HG02623 (cell line): ENCODE measurements at regions not wholly inside any gene's neighbourhood (a gene's known extent, or its start where the extent isn't known, plus 50 kb on each side); places are given as distances from the start of the nearest gene placed in this dataset.

Source experiments
- ATAC-seq: cut with Tn5 transposase; IDR thresholded peaks from one replicate; pipeline ENCODE4 v1.9.1; 2021; ENCODE audit warnings: moderate library complexity; ENCODE audit not compliant: unreplicated experiment

DNA sequence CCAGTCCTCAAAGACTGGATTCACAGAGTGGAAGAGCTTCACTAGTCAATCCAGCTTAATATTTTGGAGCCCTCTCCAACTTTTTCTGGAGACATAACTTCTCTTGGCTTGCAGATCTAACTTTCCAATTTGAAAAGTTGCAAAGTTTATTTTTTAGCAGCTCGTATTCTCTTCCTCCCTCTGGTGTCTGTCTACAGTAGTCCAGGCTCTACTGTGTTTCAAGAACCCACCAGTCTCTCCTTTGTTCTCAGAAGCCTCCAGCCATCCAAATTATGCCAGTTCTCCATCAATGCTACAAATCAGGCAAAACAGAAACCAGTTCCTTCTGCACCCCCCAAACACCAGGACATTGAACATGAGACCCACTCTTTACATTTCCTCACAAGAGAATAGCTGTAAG, 376.1 kb upstream of the OPRM1 start:
- ATAC-seq: no peak

DNA sequence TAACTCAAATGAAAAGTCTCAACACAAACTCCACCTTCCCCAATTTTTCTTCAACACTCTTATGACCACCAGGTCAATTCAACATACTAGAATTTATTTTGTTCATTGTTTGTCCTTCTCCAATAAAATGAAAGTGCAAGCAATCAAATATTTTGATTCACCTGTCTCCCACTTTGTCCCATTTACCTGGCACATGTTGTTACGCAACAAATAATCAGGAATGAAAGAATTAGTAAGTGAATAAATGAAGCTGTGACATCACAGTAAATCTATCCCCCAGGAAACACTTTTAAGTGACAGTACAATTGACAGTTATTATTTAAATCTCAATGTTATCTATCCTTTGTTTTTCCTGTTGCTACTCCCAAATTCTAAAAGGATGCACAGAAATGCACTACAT, 393.7 kb upstream of the OPRM1 start:
- ATAC-seq: no peak

DNA sequence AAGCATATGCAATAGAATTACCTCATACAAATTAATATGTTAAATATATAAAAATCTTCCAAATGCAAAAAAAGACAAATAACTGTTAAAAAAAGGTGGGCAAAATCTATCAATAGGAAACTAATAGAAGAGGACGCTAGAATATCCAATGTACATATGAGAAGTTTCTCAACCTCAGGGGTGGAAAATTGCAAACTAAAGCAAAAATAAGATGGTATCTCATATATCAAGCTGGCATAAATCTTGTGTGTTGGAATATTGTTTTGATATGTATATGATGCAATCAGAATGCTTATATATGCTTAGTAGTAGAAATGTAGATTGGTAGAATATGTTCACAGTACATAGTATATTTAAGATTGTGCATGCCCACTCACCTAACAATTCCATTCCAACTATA, 395.0 kb upstream of the OPRM1 start:
- no peak for ATAC-seq

DNA sequence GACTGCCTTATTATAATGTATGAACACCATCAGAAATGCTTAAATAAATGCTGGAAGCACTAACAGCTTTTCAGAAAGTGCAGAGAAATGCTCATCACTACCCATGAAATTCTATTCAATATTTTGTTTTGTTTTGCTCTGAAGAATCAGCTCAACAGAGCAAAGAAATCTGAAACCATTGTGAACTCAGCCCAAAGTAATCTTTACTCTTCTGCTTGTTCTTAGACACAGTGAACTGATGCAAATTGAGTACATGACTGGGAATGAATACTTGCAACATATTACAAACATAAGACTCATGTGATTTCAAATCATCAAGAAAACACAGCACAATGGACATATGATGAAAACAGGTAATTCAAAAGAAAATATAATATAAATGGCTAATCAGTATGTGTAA, 404.6 kb upstream of the OPRM1 start:
- ATAC-seq: no peak

DNA sequence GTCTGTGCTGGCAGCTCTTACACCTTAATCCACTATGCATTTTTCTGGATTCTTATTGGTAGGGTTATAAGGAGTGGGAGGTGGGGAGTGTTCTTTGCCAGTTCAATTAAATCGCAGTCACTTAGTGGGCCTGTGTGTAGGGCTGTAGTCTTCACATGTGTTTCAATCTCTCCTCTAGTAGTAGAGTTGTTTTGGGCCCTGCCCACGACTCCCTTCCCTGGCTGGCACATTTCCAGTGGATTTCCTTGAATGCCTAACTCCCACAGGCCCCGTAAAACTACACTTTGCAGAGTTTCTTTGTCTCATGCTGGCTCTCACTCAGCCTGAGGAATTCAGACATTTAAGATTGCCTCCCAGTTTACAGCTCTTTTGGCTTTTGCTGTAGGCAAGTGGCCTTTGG, 414.0 kb upstream of the OPRM1 start:
- ATAC-seq: no peak

DNA sequence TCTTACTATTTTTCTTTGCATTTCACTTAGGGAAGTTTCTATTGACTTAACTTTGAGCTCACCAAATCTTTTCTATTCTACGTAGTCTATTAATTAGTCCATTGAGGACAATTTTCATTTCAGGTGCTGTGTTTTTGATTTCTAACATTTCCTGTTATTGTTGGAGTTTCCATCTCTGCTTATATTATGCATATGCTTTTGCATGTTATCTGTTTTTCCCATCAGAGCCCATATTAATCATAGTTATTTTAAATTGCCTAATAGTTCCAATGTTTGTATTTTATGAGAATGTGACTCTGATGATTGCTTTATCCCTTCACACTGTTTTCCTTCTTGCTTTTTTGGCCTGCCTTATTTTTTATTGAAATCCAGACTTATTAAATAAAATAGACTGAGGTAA, 414.5 kb upstream of the OPRM1 start:
- ATAC-seq: no peak

DNA sequence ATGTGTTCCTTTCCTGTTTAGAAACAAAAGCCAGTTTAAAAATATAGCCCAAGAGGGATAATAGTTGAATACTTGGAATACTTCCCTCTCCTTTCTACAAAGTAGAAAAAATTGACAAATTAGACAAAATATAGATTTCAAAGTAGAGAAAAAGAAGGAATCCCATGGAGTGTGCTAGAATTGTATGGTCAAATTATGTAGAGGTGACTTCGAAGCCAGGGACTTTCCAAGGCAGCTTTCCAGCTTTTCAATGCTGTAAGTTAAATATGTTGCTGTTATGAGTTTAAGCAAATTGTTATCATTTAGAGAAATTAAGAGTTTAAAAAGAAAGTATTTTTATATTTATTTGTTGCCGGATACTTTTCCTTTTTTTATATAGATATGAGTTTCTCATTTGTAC, 415.5 kb upstream of the OPRM1 start:
- no peak for ATAC-seq

DNA sequence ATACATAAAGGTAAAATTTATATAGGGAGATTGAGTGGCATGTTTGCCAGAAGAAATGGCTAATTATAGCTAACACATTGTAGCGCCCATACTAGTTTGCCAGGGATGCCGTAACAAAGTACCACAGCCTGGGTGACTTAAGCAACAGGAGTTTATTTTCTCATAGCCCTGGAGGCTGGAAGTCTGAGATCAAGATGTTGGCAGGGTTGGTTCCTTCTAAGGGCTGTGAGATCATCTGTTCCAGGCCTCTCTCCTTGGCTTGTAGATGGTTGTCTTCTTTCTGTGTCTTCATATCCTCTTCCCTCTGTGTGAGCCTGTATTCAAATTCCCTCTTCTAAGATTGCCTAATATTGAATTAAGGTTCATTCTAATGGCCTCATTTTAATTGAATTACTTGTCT, 417.5 kb upstream of the OPRM1 start:
- ATAC-seq: no peak

DNA sequence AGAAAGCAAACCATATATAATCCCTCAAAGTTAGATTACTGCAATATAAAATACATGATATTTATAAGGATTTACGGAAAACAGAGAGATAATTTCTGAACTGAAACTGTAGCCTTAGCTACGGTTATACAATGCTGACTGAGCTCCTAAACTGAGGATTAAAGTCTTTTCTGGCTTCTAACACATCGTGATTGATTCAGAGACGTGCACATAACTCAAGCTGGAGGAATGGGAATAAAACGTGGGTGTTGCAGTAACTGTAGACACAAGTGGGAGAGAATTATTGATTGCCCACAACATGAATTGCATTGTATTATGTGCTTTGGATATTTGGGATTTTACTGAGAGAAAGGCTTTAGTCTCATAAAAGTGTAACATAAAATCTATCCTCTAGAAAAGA, 418.0 kb upstream of the OPRM1 start:
- no peak for ATAC-seq

DNA sequence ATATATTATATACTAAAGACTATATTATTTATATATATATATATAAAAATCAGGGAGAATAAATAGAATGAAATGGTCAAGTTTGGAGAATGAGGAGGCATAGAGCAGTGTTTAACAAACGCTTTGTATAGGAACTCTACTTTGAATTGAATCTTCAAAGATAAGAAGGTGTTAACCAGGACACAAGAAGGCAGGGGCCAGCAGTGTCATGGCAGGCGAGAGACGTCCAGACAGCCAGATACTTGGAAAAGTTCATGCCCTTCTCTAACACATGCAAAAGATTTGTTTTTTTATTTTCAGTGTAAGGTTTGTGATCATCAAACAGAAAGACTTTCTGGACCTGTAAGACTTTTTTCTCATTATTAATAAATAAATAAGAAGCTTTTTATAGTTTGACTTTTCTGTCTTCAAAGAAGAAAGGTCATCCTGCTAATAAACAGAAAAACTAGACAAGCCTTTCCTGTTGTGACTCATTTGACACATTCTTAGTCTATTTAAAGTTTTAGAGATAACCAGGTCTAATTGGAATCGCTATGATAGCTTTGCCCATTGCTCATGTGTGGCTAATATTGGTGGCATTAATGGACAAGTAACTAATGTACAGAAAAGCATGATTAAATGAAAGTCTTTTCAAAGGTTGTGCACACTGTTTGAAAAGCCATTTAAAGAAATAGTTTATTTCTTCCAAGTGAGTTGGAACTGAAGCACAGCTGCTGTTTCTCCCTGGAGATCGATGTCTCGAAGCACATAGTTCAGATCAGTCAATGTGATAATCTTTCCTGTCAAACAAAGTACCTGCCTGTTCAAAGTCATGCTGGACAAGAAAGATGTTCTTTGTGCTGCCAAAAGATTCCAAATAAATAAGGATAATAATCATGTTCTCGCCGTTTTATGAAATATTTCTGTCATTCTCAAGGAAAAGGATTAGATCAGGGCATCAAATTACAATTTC, 420.4 kb upstream of the OPRM1 start:
- ATAC-seq: no peak

DNA sequence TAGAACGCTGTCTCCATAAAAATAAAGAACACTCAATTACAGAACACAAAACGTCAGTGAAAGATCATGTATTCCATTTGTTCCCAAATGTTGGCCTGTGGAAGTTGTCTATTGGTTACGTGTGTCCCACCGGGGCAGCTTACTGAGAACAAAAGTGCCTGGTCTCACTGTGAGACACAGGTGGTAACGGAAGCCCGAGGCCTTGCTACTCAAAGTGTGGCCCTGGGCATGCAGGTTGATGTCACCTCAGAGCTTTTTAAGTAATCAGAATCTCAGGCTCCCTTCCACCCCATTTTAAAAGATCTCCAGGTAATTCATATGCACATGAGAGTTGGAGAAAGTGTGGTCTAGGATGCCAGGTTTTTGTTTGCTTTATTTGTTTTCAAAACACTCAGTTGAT, 422.5 kb upstream of the OPRM1 start:
- no peak for ATAC-seq

DNA sequence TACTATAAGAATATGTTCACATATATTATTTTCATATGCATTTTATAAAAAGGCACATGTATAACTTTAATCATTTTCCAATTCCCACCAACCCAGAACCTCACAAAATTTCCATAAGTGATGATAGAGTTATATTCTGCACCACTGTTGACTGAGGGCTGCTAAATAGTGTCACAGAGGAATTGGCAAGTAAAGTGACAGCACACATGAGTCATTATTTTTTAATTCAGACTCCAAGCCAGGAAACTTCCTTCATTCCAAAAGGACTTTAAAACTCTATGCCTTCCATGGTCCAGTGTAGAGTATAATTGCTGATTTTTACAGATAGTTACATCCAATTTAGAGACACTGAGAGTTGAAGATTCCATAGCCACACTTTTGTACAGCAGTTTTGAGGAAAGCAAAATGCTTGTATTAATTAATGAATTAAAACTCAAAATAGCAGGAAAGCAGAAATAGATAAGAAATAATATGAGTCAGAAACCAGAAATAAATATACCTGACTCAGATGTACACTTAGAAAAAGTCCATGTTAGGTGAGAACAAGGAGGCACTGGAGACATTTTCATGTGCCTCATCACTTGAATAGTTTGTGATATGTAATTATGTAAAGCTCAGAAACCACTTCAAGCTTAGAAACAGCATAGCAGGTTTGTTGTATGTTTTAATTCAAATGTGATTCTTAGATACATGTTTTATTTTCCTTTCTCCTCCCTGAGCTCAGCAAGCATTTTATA, 425.2 kb upstream of the OPRM1 start:
- no peak for ATAC-seq

DNA sequence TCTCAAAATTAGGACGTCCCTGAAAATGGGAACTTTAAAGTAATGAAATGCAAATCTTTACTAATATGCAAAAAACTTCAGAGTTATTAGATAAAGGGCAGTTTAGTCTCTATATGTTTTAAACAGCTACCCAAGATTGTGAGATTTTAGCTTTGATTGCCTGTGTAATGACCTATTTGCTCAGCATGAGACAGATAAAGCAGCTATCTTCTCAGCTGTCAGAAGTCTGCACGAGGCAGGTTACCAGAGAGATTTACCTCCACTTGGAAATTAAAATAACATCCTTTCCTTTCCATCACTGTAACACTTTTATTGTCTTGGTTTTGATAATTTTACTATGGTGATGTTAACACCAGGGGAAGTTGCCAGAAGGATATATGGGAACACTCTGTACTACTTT, 436.6 kb upstream of the OPRM1 start:
- ATAC-seq: no peak

DNA sequence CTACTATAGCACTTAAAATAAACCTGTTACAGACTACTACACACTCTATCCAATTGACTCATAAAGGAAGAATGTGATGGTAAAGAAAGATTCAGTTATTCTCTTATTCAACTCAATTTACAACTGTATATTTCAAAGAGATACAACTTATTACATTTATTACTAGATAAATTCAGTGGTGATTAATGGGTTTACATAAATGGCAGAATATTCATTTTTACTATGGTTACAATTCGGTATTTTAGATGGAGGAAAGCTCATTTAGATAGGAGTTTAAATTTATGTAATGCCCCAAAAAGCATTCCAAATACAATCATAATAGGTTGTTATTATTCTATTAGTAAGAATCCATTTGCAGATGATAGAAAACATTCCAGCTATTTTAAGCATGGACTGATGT, 439.1 kb upstream of the OPRM1 start:
- ATAC-seq: no peak

DNA sequence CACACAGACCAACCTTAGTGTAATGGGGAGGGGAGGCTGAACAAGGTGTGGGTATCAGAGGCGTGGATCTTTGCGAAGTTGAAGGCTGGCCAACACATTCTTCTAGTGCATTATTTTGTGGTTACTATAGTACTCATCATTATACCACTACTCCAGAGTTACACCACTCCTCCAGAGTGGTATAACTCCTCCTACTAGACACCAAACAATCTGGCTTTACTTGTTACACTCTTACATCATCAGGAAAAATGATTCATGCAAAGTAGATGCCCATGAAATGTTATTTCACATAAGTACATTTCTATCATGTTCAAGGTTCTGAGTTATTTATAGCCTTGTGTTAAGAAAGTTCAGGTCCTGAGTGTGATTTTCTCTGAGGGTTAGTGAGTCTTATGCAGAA, 443.1 kb upstream of the OPRM1 start:
- no peak for ATAC-seq

DNA sequence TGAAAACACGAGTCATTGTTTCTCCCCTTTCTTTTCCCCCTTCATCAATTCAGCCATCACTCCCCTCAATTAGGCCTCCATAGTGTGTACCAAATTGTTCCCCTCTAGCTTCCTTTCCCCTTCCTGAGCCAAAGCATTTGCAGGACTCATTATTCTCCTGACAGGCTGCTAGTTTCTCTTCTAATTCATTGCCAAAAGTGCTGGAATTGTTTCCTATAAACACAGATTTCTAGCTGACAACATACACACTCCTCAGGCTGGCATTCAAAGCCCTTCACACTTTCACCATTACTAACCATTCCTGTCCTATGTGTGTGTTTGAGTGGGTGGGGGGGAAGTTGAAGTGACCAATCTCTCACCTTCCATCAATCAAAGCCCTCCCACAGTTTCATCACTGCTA, 444.2 kb upstream of the OPRM1 start:
- no peak for ATAC-seq

DNA sequence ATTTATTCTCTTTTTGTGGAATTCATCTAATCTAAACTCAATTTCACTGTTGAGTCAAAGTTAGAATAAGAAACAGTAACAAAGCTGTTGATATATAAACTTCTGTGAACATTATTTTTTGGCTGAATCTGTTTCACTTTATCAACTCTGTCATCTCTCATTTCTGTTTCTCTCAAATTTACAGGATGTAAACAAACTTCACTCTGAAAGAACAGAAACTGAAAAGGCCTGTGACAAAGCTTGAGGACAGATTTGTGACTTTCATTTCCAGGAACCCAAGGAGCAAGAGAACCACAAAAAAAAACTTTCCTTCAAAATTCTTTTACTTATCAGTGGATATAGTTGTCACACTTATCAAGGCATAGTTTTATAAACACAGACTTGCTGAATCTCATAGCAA, 447.9 kb upstream of the OPRM1 start:
- no peak for ATAC-seq

DNA sequence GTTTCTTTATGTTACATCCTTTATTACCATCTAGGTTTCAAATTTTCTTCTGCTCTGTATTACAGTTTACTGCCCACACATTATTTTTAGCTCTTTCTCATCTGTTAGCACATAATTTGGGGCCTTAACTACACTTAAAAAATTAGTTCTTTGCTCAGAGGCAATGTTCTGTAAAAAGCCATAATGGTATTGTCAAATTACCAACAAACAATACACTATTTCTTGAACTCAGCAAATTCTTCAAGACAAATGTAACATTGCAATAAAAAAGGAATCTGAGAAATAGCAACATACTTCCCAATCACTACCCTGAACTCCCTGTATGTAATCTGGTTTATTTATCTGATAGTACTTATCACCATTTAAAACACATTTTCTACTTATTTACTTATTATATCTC, 448.6 kb upstream of the OPRM1 start:
- ATAC-seq: no peak

DNA sequence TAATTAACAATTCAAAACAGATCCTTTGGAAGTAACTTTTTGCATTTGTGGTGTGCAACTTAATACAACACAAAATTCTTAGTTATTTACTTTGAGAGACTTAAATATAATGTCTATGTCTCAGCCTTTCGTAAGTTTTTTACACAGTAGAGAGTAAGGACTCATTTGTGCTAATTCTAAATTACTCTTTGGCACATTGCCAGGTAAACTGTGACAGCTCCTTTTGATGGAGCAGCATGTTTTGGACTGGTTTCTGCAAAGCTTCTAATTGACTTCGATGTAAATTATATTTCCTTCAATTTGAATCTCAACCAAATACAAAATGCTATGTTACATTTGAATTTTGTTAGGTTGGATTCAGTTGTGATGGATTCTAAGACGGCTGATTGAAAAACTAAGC, 450.7 kb upstream of the OPRM1 start:
- ATAC-seq: no peak

DNA sequence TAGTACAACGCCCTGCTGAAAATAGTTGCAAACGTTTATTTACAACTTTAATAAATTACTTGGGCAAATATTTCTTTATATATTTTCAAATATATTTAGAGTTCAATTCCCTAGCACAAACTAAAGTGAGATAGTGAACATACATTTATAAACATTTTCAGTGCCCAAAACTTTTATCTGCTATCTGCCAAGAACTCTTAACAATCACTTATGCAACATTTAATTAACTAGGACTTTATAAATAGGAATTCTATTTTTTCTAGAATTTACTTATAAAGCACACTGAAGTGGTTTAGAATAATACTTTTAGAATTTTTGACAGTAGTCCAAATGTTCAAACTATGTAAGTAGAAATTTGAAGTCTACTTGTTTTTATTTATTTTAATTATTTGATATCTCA, 452.6 kb upstream of the RGS17 start:
- ATAC-seq: no peak

DNA sequence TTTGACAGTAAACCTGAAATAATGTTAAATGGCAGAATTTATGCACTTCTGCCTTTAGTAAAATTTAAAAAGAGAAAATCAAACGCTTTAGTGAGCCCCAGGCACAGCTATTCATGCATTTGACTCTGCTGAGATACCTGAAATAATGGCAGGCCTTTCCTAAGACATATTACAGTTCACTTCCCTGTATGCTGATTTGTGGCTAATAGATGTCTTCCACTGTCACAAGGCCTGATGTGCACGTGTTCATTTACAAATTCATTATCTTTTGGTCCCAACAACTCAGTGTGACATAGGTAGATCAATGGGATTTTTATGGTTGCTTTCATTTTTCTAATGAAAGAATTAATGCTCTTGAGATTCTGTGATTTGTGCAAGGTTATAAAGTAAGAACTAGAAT, 449.7 kb upstream of the RGS17 start:
- no peak for ATAC-seq

DNA sequence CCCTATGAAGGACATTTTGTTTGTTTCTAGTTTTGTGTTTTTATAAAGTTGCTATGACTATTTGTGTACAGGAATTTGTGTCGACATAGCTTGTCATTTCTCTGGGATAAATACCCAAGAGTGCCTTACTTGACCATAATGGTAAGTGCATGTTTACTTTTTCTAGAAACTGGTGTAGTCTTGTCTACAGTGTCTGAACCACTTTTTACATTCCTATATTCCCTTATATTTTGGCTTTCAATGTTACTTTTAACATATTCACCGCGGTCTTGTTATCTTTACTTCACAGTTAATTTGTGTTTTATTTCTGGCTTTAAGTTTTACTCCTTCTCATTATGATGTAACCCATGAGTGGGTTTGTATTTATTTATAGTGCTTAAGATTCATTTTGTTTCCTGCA, 444.4 kb upstream of the RGS17 start:
- ATAC-seq: no peak
